Astrocyte (in vitro differentiated cells and primary cell): ENCODE measurements at regions not wholly inside any gene's neighbourhood (a gene's known extent, or its start where the extent isn't known, plus 50 kb on each side); places are given as distances from the start of the nearest gene placed in this dataset.

Source experiments
- CTCF ChIP-seq: IDR thresholded peaks from 2 replicates; pipeline ENCODE4 v1.5.1; 2011; ENCODE audit warnings: low read depth, mild to moderate bottlenecking, inconsistent platforms, low read length, moderate library complexity; ENCODE audit not compliant: insufficient read depth
- EZH2 ChIP-seq: IDR thresholded peaks from 2 replicates; pipeline ENCODE4 v1.6.1; 2012; ENCODE audit warnings: mild to moderate bottlenecking, low read length, inconsistent platforms; ENCODE audit not compliant: insufficient read depth

- TF ChIP-seq CTCF (no peak), EZH2 (no peak)
Observed at GRCh38 chr4:138519436-138519835, 277.3 kb upstream of the SLC7A11 start.
